HepG2 (cell line): ENCODE measurements at regions not wholly inside any gene's neighbourhood (a gene's known extent, or its start where the extent isn't known, plus 50 kb on each side); places are given as distances from the start of the nearest gene placed in this dataset.

Experiments used
- ATAC-seq: fragments of 200-7000 bp; cut with Tn5 transposase; 3 replicates; pipeline ENCODE4 v1.9.1; 2020; ENCODE audit warnings: mild to moderate bottlenecking, moderate library complexity
- BruUV-seq: library from RNA; stranded (reverse); fragments of 400-500 nt; replicated peaks from 2 replicates; lab custom pipeline; 2021; lab: Mats Ljungman, UMichigan
- CTCF ChIA-PET: fragments of 300-600 bp; formaldehyde crosslinking; extraction: SDS; loops from one replicate; lab custom pipeline; 2021; ENCODE audit warnings: low total read pairs, inconsistent platforms, low intra/inter-chr PET ratio; lab: Yijun Ruan, JAX
- POLR2A ChIA-PET: fragments of 350-600 bp; sonication (Branson Sonifier 250); formaldehyde crosslinking; loops from one replicate; lab custom pipeline; 2020; ENCODE audit warnings: antibody characterized with exemption, inconsistent platforms; lab: Yijun Ruan, JAX
- DNase-seq: peaks from one replicate; pipeline ENCODE4 v3.0.0-alpha.2; 2015; ENCODE audit warnings: low spot score
- FAIRE-seq: peaks from 3 replicates; lab custom pipeline; 2011; peaks lifted over from hg19 to GRCh38; lab: Jason Lieb, UNC
- H2AFZ ChIP-seq: one replicate; pipeline ENCODE4 v1.6.1; 2011; ENCODE audit warnings: low read length, inconsistent platforms
- H3K27ac ChIP-seq: fragments of 300-600 bp; 3 replicates; pipeline ENCODE4 v1.8.0; 2011; ENCODE audit warnings: mixed run types, mild to moderate bottlenecking, mixed read lengths, low read length, inconsistent platforms; ENCODE audit not compliant: insufficient read depth; ENCODE audit errors: extremely low read length
- H3K27me3 ChIP-seq, 2 experiments: fragments of 200-600 bp in 1 of 2; 2 replicates in 1 of 2; 3 replicates in 1 of 2; pipeline versions ENCODE4 v1.6.0 to v1.8.0; 2011; ENCODE audit warnings: low read length in 2 of 2, mild to moderate bottlenecking in 2 of 2, moderate library complexity in 2 of 2, inconsistent platforms in 1 of 2; ENCODE audit not compliant: insufficient read depth in 2 of 2, control insufficient read depth in 1 of 2
- H3K36me3 ChIP-seq, 2 experiments: fragments of 200-600 bp in 1 of 2; replicated peaks in 1 of 2; 2 replicates in 1 of 2; 3 replicates in 1 of 2; pipeline versions ENCODE4 v1.5.1 to v1.8.0; 2011; ENCODE audit warnings: low read length in 2 of 2, inconsistent platforms in 1 of 2; ENCODE audit not compliant: insufficient read depth in 2 of 2, control insufficient read depth in 1 of 2
- H3K4me1 ChIP-seq: 2 replicates; pipeline ENCODE4 v1.5.1; 2012; ENCODE audit warnings: low read length, inconsistent platforms; ENCODE audit not compliant: insufficient read depth
- H3K4me2 ChIP-seq: 2 replicates; pipeline ENCODE4 v1.6.0; 2011; ENCODE audit warnings: low read depth, low read length, inconsistent platforms
- H3K4me3 ChIP-seq, 3 experiments: fragments of 200-600 bp in 1 of 3; sonication (generic), shearing (Covaris generic) in 1 of 3; replicated peaks in 1 of 3; 2 replicates each; pipeline ENCODE4 v1.5.1; 2011 to 2016; ENCODE audit warnings: low read length in 3 of 3, inconsistent platforms in 2 of 3, low read depth in 2 of 3, mild to moderate bottlenecking in 2 of 3, control low read depth in 1 of 3, mixed read lengths in 1 of 3; ENCODE audit not compliant: insufficient read depth in 1 of 3
- H3K79me2 ChIP-seq: one replicate; pipeline ENCODE4 v1.6.1; 2011; ENCODE audit warnings: low read length, inconsistent platforms; ENCODE audit not compliant: insufficient read depth
- H3K9ac ChIP-seq: 2 replicates; pipeline ENCODE4 v1.6.0; 2011; ENCODE audit warnings: mild to moderate bottlenecking, low read depth, low read length, inconsistent platforms; ENCODE audit not compliant: insufficient read depth
- H3K9me3 ChIP-seq: 2 replicates; pipeline ENCODE4 v1.5.1; 2012; ENCODE audit warnings: mild to moderate bottlenecking, low read length
- H4K20me1 ChIP-seq: 2 replicates; pipeline ENCODE4 v1.6.0; 2011; ENCODE audit warnings: inconsistent platforms, mild to moderate bottlenecking, low read length, moderate library complexity; ENCODE audit not compliant: insufficient read depth
- FOXK1 ChIP-seq: sonication (generic); formaldehyde crosslinking; IDR thresholded peaks from 2 replicates; pipeline ENCODE4 v1.4.0; 2020; ENCODE audit warnings: low read depth, missing genetic modification reagents, borderline replicate concordance
- GABPB1 ChIP-seq: IDR thresholded peaks from 2 replicates; pipeline ENCODE4 v1.6.1; 2016; ENCODE audit warnings: mild to moderate bottlenecking, missing genetic modification reagents, moderate library complexity, missing compliant biosample characterization
- HCFC1 ChIP-seq: fragments of 150-350 bp; IDR thresholded peaks from 2 replicates; pipeline ENCODE4 v1.6.1; 2014; ENCODE audit warnings: low read depth, low read length
- HHEX ChIP-seq: IDR thresholded peaks from 2 replicates; pipeline ENCODE4 v1.6.1; 2016; ENCODE audit warnings: control low read depth
- KLF6 ChIP-seq: IDR thresholded peaks from 2 replicates; pipeline ENCODE4 v1.8.0; 2016; ENCODE audit warnings: missing biosample characterization, missing genetic modification reagents
- MATR3 ChIP-seq: sonication (generic); formaldehyde crosslinking; IDR thresholded peaks from 2 replicates; pipeline ENCODE4 v1.4.0; 2020; ENCODE audit warnings: missing genetic modification reagents
- RBAK ChIP-seq: sonication (generic); formaldehyde crosslinking; IDR thresholded peaks from 2 replicates; pipeline ENCODE4 v1.5.1; 2020; ENCODE audit warnings: mild to moderate bottlenecking, missing genetic modification reagents
- RFX1 ChIP-seq: fragments of 450-650 bp; IDR thresholded peaks from 2 replicates; pipeline ENCODE4 v1.6.1; 2017
- SRSF1 ChIP-seq: fragments of 200-400 bp; formaldehyde crosslinking; optimal IDR thresholded peaks from 2 replicates; pipeline ENCODE3; 2017; ENCODE audit warnings: mild to moderate bottlenecking, low read depth, low read length, moderate library complexity
- TSC22D2 ChIP-seq: sonication (generic); formaldehyde crosslinking; IDR thresholded peaks from 2 replicates; pipeline ENCODE4 v1.5.1; 2020; ENCODE audit warnings: missing genetic modification reagents, mild to moderate bottlenecking, borderline replicate concordance
- U2AF2 ChIP-seq: fragments of 200-400 bp; formaldehyde crosslinking; IDR thresholded peaks from 2 replicates; pipeline ENCODE4 v1.6.1; 2017; ENCODE audit warnings: low read depth, mild to moderate bottlenecking, low read length
- ZFP90 ChIP-seq: sonication (generic); formaldehyde crosslinking; IDR thresholded peaks from 2 replicates; pipeline ENCODE4 v1.8.0; 2022; ENCODE audit warnings: missing genetic modification reagents, mild to moderate bottlenecking, inconsistent platforms, borderline replicate concordance
- ZNF468 ChIP-seq: sonication (generic); formaldehyde crosslinking; IDR thresholded peaks from 2 replicates; pipeline ENCODE4 v1.8.0; 2022; ENCODE audit warnings: mild to moderate bottlenecking, moderate library complexity, missing genetic modification reagents
- ZNF629 ChIP-seq: sonication (generic); formaldehyde crosslinking; conservative IDR thresholded peaks from 2 replicates; pipeline ENCODE4 v1.5.0; 2020; ENCODE audit warnings: missing genetic modification reagents
- WGBS: methylation state at CpG from one replicate; pipeline ENCODE4 v1.1.6; 2017; ENCODE audit warnings: low lambda C conversion rate; 5-methylcytosine and 5-hydroxymethylcytosine counted together
- in situ Hi-C: cut with HindIII; loops from 2 replicates; pipeline ENCODE4 v1.10.0; 2017; ENCODE audit warnings: low pct_unique_long_range_greater_than_20kb; ENCODE audit not compliant: extremely low pct_ligation_motif_present
- intact Hi-C: fragments of 100-400 bp; cut with micrococcal nuclease; formaldehyde crosslinking; loops from one replicate; pipeline ENCODE4 v1.10.0; 2022; ENCODE audit not compliant: unreplicated experiment
- TF ChIP-seq, protein P1 (sequence below), 2 experiments: sonication (generic) in 1 of 2; formaldehyde crosslinking in 1 of 2; IDR thresholded peaks; 2 replicates each; pipeline versions ENCODE4 v1.4.0 to v1.6.1; 2018 to 2020; ENCODE audit warnings: missing genetic modification reagents in 2 of 2, borderline replicate concordance in 1 of 2, low read depth in 1 of 2, mild to moderate bottlenecking in 1 of 2, missing biosample characterization in 1 of 2
- TF ChIP-seq, protein P2 (sequence below): sonication (generic); formaldehyde crosslinking; IDR thresholded peaks from 2 replicates; pipeline ENCODE4 v1.4.0; 2020; ENCODE audit warnings: mild to moderate bottlenecking, missing genetic modification reagents, borderline replicate concordance
- TF ChIP-seq, protein P3 (sequence below): sonication (generic); formaldehyde crosslinking; IDR thresholded peaks from 2 replicates; pipeline ENCODE4 v1.9.0; 2021; ENCODE audit warnings: missing genetic modification reagents, borderline replicate concordance
- TF ChIP-seq, protein P4 (sequence below): sonication (generic); formaldehyde crosslinking; IDR thresholded peaks from 2 replicates; pipeline ENCODE4 v1.5.0; 2020; ENCODE audit warnings: mild to moderate bottlenecking, missing genetic modification reagents

DNA sequence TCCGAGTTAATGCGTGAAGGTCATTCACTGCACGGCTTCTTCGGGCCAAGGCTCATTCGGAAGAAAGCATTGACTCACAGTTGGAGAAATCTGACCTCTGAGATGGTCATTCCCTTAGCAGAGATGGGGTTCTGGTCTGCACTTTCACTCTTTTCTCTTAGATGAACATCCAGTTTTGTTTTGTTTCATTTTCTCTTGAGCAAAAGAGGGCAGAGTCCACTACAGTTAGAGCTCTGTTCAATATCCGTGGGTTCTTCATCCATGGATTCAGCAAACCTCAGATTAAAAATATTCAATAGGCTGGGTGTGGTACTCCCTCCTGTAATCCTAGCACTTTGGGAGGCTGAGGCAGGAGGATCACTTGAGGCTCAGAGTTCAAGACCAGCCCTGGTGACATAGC lies 57.4 kb upstream of the SIPA1L2 start (continued):
- TF ChIP-seq FOXK1 (no peak), RFX1 (no peak)

DNA sequence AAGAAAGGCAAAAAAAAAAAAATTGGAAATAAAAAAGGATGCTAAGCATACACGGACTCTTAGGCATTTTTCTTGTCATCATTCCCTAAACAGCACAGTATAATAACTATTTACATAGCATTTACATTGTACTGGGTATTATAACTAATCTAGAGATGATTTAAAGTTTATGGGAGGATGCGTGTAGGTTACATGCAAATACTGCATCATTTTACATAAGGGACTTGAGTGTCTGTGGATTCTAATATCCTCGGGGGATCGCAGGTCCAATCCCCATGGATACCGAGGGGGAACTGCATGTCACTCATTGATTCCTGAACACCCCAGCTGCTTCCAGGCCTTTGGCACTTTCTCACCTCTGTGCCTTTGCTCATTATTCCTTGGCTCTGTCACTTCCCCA lies 57.8 kb upstream of the SIPA1L2 start:
- Histone ChIP-seq H3K27ac (no peak overlapping the region), H3K4me1 (no peaks in the 10 kb centered on the region), H2AFZ (no peak overlapping the region), H3K9me3 (no peaks in the 10 kb centered on the region), H3K79me2 (no peaks in the 10 kb centered on the region), H3K36me3 (no peaks in the 10 kb centered on the region), H3K27me3 (0 out of 5 replicates have a peak, but pooled peaks cover 0 to 4% of the 10 kb centered on the region in 2 experiments), H3K4me3 (no peak overlapping the region), H3K4me2 (no peak overlapping the region), H3K9ac (no peak overlapping the region), H4K20me1 (no peaks in the 10 kb centered on the region)
- ChIA-PET CTCF (no interaction called here), POLR2A (no interaction called here)
- no peak for FAIRE-seq
- 34% methylated on average over 5 of the region's 5 CpGs for WGBS
- intact Hi-C loops, result no loop called here
- no TSS peak for BruUV-seq
- DNase-seq, result no peak
- ATAC-seq, result no peak
- in situ Hi-C loops, result no loop called here
- TF ChIP-seq, protein P1, sequence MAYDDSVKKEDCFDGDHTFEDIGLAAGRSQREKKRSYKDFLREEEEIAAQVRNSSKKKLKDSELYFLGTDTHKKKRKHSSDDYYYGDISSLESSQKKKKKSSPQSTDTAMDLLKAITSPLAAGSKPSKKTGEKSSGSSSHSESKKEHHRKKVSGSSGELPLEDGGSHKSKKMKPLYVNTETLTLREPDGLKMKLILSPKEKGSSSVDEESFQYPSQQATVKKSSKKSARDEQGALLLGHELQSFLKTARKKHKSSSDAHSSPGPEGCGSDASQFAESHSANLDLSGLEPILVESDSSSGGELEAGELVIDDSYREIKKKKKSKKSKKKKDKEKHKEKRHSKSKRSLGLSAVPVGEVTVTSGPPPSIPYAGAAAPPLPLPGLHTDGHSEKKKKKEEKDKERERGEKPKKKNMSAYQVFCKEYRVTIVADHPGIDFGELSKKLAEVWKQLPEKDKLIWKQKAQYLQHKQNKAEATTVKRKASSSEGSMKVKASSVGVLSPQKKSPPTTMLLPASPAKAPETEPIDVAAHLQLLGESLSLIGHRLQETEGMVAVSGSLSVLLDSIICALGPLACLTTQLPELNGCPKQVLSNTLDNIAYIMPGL (CRISPR knock-in tag; IDR thresholded peaks at IDR 0.05; ENCODE audit: borderline replicate concordance in 1 of 2, low read depth in 1 of 2), result no peak
- TF ChIP-seq TSC22D2 (CRISPR knock-in tag) (no peak), MATR3 (CRISPR knock-in tag) (no peak), ZNF629 (CRISPR knock-in tag) (no peak), HCFC1 (no peak), ZNF468 (CRISPR knock-in tag) (no peak), KLF6 (CRISPR knock-in tag) (no peak), SRSF1 (no peak), HHEX (CRISPR knock-in tag) (no peak), ZFP90 (CRISPR knock-in tag) (no peak), RBAK (CRISPR knock-in tag) (no peak), GABPB1 (CRISPR knock-in tag) (no peak), U2AF2 (no peak)
- TF ChIP-seq, protein P2, sequence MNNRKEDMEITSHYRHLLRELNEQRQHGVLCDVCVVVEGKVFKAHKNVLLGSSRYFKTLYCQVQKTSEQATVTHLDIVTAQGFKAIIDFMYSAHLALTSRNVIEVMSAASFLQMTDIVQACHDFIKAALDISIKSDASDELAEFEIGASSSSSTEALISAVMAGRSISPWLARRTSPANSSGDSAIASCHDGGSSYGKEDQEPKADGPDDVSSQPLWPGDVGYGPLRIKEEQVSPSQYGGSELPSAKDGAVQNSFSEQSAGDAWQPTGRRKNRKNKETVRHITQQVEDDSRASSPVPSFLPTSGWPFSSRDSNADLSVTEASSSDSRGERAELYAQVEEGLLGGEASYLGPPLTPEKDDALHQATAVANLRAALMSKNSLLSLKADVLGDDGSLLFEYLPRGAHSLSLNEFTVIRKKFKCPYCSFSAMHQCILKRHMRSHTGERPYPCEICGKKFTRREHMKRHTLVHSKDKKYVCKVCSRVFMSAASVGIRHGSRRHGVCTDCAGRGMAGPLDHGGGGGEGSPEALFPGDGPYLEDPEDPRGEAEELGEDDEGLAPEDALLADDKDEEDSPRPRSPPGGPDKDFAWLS (CRISPR knock-in tag), result no peak
- TF ChIP-seq, protein P3, sequence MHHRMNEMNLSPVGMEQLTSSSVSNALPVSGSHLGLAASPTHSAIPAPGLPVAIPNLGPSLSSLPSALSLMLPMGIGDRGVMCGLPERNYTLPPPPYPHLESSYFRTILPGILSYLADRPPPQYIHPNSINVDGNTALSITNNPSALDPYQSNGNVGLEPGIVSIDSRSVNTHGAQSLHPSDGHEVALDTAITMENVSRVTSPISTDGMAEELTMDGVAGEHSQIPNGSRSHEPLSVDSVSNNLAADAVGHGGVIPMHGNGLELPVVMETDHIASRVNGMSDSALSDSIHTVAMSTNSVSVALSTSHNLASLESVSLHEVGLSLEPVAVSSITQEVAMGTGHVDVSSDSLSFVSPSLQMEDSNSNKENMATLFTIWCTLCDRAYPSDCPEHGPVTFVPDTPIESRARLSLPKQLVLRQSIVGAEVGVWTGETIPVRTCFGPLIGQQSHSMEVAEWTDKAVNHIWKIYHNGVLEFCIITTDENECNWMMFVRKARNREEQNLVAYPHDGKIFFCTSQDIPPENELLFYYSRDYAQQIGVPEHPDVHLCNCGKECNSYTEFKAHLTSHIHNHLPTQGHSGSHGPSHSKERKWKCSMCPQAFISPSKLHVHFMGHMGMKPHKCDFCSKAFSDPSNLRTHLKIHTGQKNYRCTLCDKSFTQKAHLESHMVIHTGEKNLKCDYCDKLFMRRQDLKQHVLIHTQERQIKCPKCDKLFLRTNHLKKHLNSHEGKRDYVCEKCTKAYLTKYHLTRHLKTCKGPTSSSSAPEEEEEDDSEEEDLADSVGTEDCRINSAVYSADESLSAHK (CRISPR knock-in tag), result no peak
- TF ChIP-seq, protein P4, sequence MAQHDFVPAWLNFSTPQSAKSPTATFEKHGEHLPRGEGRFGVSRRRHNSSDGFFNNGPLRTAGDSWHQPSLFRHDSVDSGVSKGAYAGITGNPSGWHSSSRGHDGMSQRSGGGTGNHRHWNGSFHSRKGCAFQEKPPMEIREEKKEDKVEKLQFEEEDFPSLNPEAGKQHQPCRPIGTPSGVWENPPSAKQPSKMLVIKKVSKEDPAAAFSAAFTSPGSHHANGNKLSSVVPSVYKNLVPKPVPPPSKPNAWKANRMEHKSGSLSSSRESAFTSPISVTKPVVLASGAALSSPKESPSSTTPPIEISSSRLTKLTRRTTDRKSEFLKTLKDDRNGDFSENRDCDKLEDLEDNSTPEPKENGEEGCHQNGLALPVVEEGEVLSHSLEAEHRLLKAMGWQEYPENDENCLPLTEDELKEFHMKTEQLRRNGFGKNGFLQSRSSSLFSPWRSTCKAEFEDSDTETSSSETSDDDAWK (CRISPR knock-in tag), result no peak
